HG03025 (cell line): ENCODE measurements at regions not wholly inside any gene's neighbourhood (a gene's known extent, or its start where the extent isn't known, plus 50 kb on each side); places are given as distances from the start of the nearest gene placed in this dataset.
"Not testable (repeated sequence)": the region's sequence is repeated elsewhere in the genome, so short reads cannot be mapped to it uniquely, and the experiment has no call there.

ENCODE experiments used
- ATAC-seq: cut with Tn5 transposase; IDR thresholded peaks from one replicate; pipeline ENCODE4 v1.9.1; 2021; ENCODE audit warnings: mild to moderate bottlenecking, moderate library complexity; ENCODE audit not compliant: unreplicated experiment, low FRiP score

DNA sequence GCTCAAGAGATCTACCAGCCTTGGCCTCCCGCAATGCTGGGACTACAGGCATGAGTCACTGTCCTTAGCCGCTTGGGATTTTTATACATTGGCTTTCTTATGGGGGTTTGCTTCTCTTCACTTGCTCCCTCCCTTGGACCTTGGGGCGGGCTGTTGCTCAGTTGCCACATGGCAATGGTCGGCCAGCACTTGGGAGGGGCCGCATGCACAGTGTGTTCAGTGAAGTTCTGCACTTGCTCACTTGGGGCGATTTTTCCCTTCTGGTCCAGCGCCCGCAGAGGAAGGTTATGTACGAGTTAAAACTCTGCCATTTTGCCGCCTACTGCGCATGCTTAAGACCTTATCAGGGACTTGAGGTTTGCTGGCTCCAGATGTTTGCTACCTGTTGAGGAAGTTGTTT lies 1367.6 kb upstream of the CDH8 start:
- ATAC-seq, result no peak

GRCh38 chr16:63388277-63388676 lies 1352.0 kb upstream of the CDH8 start:
- not testable (repeated sequence) for ATAC-seq

GRCh38 chr16:63385714-63386432 lies 1349.6 kb upstream of the CDH8 start:
- ATAC-seq, result no peak

DNA sequence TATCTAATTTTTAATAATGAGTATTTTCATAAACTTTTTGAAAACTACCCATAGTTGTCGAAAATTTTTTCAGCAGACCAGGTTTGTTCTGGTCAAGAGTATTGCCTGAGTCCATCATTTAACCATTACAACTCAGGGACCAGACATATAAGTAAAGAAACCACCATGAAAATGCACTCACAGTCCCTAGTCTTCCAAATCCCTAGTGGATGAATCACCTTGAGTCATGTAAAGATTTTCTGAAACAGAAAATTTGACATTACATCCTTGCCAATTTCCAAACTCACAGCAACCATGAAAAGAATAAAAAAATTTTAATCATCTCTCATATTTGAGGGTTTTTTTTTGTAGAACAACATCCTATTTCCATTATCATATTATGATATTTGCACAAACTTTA lies 1337.5 kb upstream of the CDH8 start:
- no peak for ATAC-seq

GRCh38 chr16:63372815-63373214 lies 1336.6 kb upstream of the CDH8 start:
- no peak for ATAC-seq

GRCh38 chr16:63372283-63372682 lies 1336.0 kb upstream of the CDH8 start:
- ATAC-seq, result no peak

- ATAC-seq, result no peak
Measured at GRCh38 chr16:63365649-63366304, 1329.5 kb upstream of the CDH8 start.

- ATAC-seq, result no peak
Measured at GRCh38 chr16:63363738-63364137, 1327.5 kb upstream of the CDH8 start.

DNA sequence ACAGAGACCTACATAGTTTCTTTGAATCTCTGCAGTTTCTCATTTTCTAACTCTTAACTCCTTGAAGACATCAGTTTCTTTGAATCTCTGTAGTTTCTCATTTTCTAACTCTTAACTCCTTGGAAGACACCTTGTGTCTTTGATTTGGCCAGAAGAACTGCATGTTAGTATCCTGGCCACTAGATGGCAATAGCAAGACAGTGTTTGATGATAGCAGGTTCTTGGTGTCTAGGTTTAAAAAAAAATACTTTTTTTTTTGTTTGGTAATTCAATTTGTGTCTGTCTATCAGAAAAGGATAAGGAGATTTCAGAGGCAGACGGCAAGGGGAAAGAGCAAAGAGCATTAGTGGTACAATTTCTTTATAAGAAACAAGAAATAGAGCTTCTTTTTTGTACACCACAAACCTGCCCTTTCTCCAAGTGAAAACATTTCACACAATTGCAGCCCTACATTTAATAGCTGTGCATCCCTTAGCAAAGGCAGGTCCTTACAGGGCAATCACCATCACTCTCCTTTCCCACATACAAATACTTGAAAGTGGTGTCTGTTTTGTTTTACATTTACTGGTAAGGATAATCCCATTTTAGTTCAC lies 1324.9 kb upstream of the CDH8 start:
- peak; percentile 80 for ATAC-seq

GRCh38 chr16:63349961-63350360 lies 1313.7 kb upstream of the CDH8 start:
- ATAC-seq, result no peak

- ATAC-seq, result no peak
Measured at GRCh38 chr16:63346000-63346399, 1309.8 kb upstream of the CDH8 start.

GRCh38 chr16:63337264-63337663 lies 1301.0 kb upstream of the CDH8 start:
- no peak for ATAC-seq

DNA sequence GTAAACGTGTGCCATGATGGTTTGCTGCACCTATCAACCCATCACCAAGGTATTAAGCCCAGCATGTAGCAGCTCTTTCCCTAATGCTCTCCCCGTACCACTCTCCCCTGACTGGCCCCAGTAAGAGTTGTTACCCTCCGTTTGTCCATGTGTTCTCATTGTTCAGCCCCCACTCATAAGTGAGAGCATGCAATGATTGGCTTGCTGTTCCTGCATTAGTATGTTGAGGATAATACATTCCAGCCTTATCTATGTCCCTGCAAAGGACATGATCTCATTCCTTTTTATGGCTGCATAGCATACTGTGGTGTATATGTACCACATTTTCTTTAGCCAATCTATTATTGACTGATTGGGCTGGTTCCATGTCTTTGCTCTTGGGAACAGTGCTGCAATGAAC lies 1294.9 kb upstream of the CDH8 start:
- no peak for ATAC-seq

DNA sequence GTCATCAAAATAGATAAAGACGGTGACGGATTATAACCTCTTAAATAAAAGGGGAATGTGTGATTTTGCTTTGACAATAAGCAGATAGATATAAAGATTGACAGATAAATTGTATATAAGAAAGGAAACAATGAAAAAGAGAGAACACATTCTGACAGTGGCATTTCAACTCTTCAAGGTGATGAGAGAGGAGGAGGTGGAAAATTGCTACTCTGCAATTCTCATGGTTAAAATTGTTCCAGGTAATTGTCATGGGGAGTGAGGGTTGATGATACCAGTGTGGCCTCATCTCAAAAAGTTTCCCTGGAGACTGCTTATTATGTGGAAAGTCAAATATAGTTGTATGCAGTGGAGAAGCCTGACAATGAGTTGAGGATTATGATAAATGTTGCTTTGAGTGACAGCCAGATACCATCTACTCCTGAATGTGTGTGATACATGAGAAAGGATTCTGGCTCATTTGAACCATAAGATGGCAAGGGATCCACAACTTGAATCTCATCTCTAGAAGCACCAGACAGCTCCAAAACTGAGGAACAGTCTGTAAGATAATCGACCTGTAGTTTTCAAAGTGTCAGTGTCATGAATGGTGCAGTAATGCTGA lies 1290.6 kb upstream of the CDH8 start:
- no peak for ATAC-seq

DNA sequence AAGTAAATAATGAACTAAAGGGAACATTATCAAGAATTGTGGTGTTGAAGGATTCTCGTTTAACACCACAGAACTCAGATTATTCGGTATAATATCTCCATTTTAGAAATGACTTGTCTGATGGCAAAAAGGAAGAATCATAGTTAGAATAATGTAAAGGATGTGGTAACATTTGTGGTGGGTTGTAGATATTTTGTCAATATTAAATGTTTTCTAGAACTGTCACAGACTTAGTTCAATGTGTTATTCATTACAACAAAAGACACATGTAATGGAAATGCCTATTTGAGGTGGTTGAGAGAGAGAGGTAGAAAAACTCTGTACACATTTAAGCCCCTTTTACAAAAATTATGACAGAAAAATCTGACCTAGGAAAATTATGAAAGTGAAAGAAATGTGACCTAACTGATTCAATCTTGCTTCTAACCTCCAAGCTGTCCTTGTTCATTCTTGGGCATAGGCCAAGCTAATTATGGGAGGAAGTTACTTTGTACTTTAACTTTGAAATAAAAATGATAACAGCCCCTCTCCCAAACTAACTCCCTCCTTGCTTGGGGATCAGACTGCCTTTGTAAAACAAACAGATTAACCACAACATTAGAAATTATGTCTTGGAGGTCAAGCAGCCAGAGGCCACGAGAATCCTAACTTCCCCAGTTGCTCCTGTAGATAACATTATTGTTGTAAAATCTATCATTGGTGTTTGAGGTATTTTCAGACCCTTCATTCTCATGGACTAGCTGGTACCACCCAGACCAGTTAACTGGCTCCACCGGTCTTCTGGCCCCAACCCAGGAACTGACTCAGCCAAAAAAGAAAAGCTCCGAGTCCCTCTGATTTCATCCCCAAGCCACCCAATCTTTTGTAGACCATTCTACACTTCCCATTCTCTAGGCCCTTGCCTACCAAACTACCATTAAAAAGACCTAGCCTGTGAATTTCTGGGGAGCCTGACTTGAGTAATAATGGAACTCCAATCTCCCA lies 1287.8 kb upstream of the CDH8 start:
- ATAC-seq, result no peak

DNA sequence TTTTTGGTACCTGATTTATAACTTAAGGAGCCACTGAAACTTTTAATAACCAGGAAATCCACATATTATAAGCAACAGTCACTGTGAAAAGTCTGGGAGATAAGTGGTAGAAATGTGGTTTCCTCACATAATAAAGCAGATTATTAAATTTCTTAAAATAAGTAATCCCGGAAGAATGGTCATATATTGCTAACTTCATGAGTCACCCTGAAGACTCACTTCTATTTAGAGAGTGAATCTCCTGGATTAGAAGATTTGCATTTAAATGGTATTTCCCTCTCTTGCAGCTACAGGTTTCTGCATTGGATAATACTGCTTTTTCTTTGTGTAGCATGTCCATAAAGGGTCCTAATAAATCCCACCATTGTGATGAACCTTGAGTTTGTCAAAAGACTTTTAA lies 1286.8 kb upstream of the CDH8 start:
- no peak for ATAC-seq

DNA sequence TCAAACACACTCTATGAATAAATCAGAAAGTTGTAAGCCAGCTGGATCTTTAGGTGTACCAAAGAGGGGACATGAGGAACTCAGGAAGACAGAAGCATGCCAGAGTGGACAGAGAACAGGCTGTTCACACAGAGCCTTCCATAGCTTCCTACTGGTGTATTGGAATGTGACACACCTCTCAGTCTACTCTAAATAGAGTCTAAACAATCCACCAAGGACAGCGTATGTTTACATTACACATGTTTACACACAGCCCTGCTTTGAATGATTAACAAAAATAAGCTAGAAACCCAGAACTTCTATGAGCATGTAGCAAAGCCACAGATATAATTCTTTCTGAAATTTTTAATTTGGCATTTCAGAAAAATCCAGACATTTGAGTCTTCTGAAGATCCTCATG lies 1279.0 kb upstream of the CDH8 start:
- no peak for ATAC-seq

DNA sequence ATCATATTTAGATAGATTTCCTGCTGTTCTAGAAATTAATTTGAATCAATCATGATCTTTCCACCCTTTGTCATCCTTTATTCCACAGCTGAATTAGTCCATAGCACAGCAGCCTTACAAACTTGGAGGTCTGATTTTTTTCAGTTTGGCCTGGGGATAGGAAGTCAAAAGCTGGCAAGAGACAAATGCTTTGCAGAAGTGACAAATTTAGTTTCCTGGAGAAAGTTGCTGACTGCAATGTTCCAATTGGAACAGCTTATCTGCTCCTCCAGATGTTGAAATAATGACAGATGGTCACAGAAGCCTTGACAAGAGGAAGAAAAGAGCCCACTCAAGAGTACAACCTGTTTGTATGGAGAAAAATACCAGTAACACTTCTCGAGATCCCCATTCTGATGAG lies 1276.1 kb upstream of the CDH8 start:
- ATAC-seq, result no peak

GRCh38 chr16:63311313-63311712 lies 1275.1 kb upstream of the CDH8 start:
- ATAC-seq, result no peak

DNA sequence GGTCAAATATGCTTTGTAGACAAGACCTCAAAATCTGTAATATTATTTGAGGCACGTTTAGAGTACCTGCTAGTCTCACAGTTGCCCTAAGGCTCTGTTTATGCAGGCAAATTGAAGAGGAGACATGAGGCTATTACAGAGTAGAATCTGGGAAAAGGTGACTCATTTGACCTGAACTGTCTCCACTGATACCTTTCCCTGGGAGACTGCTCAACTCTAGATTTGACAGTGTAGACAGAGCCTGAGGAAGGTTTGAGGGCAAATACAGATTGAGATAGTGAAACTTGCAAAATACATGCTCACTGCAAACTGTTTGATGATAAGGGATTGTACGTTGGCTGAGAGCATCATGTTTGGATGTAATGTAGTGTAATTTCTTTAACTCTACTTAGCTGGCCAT lies 1266.6 kb upstream of the CDH8 start:
- no peak for ATAC-seq
